HG03280 (cell line): ENCODE measurements at regions not wholly inside any gene's neighbourhood (a gene's known extent, or its start where the extent isn't known, plus 50 kb on each side); places are given as distances from the start of the nearest gene placed in this dataset.

Experiments used
- ATAC-seq: cut with Tn5 transposase; IDR thresholded peaks from one replicate; pipeline ENCODE4 v1.9.1; 2021; ENCODE audit warnings: mild to moderate bottlenecking, moderate library complexity; ENCODE audit not compliant: unreplicated experiment

DNA sequence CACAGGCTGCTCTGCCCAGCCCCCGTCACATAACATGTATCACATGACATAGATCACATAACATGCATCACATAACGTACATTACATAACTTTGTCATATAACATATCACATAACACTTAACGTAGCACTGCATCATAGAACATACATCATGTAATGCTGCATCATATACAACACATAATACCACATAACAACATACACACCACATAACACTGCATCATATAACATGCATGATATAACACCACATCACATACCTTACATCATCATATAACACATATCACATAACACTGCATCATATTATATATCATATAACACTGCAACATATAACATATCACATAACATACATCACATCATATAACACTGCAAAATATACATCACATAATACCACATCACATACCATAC, 83.8 kb downstream of the AXIN2 start:
- ATAC-seq, result no peak

DNA sequence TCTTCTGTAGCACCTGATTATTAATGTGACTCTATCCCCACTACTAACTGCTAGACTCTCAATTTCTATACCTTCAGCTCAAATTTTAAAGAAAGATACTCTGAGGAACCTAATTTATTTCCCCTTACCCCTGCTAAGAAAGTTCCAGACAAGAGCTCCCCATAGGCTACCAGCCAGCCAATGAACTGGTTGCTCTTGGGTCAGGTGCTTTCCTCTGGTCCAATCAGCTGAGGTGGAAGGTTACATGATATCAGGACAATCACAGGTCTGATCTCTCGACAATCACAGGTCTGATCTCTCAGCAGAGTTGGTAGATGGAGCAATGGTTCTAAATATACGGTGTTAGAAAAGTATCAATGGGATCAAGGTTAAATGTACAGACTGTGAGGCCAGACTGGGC, 86.8 kb downstream of the AXIN2 start:
- ATAC-seq, result no peak

DNA sequence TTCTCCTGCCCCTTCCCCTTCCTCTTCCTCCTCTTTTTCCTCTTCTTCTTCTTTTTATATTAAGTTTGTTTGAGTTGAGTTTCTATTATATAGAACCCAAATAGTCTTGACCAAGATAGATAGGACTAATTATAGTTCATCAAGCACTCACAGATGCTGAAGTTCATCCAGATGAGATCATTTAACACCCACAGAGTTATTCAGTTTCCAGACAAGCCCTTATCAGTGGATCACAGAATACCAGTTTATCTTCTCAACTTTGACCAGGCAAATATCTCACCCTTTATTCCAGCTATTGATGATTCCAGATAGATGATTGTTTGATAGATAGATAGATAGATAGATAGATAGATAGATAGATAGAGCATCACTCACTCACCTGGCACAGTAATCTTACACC, 87.5 kb downstream of the AXIN2 start:
- no peak for ATAC-seq

DNA sequence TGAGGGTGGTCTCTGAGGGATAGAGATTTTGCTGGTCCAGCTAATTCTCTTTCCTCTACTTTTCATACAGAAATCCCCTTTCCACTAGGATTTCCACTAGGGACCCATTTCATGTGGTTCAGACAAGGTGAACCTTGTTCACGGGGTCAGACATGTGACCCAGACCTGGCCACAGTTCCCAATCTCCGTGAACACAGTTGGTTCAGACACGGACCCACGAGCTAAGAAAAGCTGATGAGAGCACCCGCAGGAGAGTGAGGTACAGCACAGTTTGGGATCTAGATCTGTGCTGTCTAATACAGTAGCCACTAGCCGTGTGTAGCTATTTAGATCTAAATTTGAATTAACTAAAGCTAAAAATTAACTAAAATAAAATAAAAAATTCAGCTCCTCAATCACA, 88.1 kb downstream of the AXIN2 start:
- no peak for ATAC-seq

DNA sequence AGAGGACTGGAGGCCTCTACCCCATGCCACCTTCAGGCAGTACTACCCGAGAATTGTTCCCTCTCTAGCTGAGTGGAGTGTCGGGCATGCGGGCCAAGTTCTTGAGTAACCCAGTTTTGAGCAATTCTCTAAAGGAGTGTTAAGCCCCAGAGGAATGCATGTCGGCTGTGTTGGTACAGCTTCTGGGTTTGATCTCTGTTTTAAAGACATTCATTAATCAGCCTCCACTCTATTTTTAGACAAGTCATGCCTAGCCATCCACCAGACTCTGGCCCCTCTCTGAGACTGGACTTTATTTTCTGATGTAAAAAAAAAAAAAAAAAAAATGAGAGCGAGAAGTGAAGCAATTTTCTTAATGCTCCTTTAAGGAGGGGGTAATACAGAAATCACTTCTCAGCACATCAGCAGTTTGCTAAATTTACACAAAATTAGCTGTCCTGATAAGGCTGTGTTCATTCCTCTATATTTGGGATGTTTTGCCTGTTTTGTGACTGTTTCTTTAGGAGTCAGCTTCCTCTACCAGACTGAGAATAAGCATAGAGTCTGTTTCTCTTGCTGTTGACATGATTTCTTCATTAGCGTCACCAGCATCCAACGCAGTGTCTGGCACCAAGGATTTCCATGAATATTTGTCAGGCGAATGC, 88.7 kb downstream of the AXIN2 start:
- ATAC-seq, result no peak

DNA sequence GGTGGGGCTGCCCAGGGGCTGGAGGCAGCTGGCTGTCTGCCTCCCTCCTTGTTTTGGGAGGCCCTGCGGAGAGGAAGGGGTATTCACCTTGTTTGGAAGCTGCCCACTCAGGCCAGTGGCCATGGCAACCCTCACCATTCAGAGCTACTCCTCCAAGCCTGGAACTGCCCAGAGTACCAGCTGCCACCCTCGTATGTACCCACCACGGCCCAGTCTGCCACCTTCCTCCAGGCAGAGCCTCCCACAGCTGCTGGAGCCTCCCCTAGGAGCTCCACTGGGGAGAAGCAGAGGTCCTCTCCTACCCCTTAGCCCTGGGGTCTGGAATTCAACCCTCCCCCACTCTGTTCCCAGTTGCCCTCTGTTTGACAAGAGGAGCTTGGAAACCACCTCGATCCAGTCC, 90.7 kb downstream of the AXIN2 start:
- no peak for ATAC-seq

DNA sequence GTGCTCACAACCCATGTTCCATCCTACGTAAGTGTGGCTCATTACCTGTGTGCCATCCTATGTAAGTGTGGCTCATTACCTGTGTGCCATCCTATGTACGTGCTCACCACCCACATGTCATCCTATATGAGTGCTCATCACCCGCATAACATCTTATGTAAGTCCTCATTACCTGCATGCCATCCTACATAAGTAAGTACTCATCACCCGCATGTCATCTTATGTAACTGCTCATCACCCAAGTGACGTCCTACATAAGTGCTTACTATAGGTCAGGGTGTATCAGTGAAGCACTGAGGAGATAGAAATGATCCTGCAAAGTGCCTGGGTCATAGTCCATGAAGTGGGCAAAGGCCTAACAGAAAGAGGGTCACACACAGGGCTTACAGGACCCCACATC, 93.1 kb downstream of the AXIN2 start:
- no peak for ATAC-seq

DNA sequence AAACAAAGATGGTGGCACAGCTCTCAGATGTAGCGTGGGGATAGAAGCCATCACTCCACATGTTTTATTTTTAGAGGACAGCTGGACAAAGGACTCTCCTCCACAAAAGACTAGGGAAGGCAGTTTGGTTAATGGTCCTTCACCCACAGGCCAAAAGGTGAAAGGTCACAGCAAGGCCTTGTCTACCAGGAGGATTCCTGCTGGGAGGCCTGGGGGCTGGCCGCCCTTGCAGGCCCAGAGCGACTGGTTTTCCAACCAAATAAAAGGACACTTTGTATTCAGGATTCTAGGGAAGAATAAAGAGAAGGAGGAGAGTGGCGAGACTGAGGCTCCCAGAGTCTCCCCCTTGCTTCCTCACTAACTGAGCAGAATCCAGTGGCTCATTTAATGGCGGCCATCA, 94.3 kb downstream of the AXIN2 start:
- no peak for ATAC-seq

DNA sequence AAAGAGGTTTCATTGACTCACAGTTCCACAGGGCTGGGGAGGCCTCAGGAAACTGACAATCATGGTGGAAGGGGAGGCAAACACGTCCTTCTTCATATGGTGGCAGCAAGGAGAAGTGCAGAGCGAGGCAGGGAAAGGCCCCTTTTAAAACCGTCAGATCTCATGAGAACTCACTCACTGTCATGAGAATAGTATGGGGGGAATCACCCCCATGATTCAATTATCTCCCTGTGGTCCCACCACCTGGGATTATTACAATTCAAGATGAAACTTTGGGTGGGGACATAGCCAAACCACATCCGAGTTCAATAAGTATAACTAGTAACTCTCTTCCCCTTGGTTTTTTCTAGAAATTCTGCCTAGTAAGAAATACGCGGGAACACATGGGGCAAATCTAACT, 94.9 kb downstream of the AXIN2 start:
- no peak for ATAC-seq

DNA sequence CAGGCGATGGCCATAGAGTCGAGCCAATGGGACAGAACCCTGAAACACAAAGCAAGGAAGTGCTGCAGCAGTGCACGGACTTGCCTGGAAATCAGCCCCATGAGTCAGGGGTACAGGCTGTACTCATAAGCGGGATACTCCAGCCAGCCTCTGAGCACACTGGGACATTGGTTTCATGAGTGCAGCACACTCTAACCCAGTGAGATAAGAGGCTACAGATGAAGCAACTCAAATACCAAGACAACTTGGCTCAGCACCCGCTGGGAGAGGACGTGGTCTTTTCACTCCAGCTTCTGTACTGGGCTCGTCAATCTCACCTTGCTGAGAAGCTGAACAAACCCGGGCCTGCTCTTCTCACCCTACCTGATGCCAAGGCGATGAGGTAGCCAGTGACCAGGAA, 98.2 kb downstream of the AXIN2 start:
- ATAC-seq, result no peak

DNA sequence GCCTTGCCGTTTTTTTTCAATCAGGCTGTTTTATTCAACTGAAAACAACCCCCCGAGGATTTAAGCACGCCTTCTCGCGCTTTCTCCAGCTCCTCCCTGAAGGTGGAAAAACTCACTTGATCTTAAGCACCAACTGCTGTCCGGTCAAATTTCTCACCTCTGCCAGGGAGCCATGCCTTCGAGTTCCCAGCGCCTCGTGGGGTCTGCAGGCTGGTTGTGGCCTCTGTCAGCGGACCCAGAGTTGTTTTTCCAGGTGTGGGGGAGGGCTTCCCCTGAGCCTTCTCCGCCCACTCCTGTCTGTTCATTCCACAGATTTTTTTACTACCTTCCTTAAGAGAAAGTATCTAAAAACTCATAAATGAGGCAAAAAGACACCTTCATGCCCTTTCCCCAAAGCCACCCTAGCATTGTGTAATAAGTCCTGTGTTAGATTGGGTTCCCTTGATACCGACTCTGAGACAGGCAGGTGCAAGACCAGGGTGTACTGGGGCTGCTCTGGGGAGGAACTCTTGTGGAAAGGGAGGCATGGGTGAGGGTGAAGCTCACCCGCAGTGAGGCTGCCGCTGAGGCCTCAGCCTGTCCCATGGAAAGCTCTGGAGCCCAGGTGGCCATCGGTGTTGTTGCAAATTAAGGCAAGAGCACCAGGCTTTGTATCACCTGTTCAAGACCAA, 101.6 kb downstream of the AXIN2 start:
- no peak for ATAC-seq

DNA sequence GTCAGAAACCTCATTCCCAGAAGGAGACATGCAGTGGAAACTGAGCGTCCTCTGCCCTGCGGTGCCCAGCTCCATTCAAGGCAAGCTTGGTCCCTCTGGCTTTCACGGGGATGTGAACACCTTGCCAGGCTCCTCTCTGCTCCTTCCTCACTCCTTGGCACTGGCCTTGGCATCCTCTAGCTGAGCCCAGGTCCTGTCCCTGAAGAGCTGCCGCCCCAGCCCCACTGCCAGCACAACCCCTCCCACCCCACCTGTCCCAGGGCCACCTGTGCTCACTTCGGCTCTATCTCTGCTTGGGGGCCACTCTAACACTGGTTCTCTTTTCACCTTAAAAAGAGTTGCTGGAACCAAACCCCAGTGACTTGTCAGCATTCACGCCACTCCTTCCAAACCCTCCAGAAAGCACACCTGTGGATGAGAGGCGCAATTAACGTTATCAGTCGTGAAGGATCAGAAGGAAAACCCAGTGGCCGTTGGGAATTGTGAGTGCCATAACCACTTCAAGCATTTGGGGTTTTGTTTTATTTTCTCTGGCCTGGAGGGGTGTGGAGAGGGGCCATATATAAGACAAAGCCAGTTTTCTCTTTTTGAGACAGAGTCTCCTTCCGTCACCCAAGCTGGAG, 103.7 kb downstream of the AXIN2 start:
- no peak for ATAC-seq

DNA sequence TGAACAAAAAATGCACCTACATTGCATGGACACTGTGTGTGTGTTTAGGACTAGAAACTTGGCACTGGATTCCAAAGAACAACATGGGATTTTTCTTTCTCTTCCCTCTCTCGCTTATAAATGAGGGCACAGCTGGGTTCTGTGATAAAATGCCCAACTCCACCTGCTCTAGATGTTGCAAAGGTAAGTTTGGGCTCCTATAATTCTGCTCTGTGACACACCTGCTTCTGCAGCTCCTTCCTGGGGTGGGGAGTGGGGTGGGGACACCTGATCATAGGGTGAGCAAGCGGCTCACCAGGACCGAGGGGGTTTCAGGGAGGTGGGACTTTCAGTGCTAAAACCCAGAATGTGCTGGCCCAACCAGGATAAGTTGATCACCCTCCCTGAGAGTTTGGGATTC, 104.3 kb downstream of the AXIN2 start:
- no peak for ATAC-seq

DNA sequence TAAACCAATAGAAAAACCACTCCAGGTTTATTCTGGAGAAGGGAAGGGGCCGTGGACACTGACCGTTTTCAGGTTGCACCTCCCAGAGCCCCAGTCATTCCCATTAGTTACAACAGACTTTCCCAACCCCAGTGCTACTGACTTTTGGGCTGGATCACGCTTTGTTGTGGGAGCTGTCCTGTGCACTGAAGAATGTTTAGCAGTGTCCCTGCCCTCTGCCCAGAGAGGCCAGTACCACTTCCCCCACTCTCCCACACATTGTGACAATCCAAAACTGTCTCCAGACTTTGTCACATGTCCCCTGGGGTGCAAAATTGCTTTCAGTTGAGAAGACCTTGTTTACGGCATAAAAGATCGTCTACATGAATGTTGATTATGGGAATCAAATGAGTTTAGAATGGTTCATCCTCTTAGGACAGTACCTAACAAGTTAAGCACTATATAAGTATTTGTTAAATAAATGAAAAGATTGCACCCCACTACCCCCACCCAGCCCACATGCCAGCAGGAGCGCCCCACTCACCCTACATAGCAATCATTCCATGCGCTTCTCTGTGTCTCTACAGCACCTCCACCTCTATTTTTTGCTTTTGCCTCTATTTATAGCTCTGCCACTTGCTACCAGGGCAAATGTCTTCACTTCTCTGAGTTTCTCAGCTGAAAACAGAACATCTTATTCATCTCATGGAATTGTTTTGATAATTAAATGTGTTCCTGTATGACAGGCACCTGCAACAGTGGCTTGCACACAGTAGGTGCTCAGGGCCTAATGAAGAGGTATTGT, 104.9 kb downstream of the AXIN2 start:
- no peak for ATAC-seq

DNA sequence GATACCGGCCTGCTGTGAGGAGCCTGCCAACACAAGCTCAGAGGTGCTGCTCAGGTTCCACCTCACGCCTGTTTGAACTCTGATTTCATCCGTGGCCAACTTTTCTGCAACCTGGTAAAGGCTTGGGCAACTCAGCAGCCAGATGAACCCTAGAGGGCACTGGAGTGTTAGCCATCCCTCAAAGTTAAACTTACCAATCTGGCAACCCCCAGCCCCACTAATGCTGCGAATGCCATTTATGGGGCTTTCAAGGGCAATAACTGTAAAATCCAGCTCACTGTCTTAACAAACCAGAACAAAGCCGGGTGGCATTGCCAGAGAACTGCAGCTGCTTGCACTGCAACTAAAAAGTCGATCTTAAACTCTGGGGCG, 105.5 kb downstream of the AXIN2 start:
- no peak for ATAC-seq

DNA sequence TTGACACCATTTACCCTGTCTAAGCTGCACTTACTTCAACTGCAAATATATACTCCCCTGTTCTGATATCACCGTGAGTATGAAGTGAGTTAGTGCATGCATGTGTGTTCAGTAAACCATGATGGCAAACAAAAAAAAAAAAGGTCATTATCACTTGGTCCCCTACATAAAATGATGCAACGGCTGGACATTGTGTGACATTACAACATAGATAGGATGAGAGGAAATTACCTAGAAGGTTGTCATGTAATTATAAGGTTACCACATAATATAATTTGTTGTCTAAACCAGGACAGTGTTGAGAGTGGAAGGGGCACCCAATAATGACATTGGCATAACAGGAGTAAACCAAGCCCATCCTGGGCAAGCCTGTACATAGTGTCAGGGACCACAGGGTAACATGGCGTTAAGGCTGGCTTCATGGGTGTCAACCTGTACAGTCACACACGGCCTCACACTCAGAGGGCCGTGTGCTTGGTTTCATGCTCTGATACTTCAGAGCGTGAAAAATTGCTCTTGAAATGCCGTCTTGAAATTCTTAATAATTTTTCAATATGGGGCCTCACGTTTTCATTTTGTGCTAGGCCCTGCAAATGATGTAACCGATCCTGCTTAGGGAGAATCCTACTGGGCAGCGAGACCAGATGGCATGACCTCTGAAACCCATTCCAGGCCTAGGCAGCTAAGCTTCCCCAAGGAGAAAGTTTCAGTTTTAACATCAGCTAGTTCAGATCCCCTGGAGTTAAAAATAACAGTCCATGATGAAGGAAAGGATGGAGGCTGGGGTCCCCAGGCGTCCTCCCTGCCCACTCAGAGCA, 106.1 kb downstream of the AXIN2 start:
- ATAC-seq, result no peak

DNA sequence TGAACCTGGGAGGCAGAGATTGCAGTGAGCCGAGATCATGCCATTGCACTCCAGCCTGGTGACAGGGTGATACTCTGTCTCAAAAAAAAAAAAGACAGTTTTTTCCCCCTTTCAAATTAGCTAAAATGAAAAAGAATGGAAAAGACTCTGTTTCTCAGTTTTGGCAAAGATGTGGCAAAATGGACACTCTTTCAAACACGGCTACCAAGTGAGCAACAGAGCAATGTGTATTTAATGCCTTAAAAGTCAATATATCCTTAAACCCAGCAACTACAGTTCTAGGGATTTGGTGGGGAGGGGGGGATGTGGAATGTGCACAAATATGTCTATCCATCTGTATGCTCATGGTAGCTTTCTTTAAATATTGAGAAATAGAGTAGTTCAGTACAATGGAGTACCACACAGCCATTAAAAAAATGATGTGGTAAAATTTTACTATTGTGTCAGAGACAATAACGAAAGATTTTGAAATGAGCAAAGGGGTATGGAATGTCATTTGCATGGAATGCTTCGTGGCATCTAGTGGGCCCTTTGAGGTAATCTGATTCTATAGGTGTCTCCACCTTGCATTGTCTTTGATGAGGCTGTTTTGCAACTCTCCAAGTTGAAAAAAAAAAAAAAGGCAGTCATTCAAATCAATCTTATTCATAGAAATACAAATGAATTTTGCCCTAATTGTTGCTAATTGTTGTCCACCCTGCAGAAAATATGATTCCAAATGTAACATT, 108.1 kb downstream of the AXIN2 start:
- ATAC-seq, result no peak

DNA sequence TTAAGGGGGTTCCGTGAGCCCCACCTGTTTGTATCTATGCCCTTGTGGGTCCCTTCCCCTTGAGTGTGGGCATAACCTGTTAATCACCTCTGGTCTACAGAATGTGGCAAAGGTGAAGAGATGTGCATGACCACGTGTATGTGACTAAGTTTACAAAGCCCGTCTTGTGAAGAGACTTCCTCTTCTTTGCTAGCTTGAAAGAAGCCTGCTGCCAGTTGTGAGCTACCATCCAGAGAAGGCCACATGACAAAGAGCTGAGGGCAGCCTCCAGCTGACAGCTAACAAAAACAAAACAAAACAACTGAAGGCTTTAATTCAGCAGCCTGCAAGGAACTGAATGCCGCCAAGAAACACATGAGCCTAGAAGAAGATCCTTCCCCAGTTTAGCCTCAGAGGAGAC, 112.0 kb downstream of the AXIN2 start:
- no peak for ATAC-seq

DNA sequence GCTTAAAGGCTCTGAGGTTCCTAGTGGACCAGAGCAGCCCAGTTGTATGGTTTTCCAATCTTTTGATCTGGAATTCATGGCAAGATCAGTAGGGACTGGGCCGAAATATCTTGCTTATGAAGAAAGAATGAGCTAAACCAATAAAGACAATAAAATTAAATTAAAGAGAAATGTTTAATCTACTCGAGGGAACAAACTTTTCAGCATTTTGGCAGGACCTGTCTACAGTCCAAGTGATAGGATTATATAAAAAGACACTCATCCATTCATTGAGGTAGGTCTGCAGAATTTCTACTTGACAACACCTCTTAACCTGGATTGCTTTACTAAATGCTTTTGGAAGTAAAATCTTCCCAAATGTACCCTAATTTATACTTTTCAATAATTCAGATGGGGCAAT, 113.6 kb downstream of the AXIN2 start:
- no peak for ATAC-seq

DNA sequence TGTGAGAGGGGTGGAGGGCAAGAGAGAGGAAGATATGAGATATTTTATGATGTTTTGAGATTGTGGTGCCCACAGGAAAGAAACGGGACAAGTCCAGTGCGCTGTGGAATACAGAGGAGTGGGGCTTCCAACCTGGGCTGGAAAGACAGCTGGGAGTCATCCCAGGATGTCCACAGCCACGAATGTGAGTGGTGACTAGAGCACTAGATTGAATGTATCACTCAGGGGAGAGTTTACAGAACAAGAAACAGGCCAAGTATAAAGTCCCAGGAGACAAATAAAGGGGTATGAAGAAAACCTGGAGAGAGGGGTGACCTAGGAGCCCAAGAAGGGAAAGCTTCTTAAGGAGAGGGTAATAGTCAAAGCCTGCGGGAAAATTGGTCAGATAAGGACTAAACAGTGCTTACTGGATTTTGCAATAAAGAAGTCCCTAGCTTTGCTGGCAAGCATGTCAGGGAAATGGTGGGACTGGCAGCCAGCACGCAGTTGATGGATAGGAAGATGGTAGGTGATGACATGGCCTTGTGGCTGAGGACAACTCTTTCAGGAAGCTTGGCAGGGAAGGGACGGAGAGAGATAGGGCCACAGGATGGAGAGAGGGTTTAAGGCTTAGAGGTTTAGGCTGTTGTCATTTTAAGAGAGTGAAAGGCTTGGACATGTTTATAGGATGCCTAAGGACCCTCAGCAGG, 114.5 kb downstream of the AXIN2 start:
- ATAC-seq, result no peak
